HG02610 (cell line): ENCODE measurements at regions not wholly inside any gene's neighbourhood (a gene's known extent, or its start where the extent isn't known, plus 50 kb on each side); places are given as distances from the start of the nearest gene placed in this dataset.
"Not testable (repeated sequence)": the region's sequence is repeated elsewhere in the genome, so short reads cannot be mapped to it uniquely, and the experiment has no call there.

ENCODE experiments used
- ATAC-seq: cut with Tn5 transposase; IDR thresholded peaks from one replicate; pipeline ENCODE4 v1.9.1; 2021; ENCODE audit warnings: mild to moderate bottlenecking, moderate library complexity; ENCODE audit not compliant: unreplicated experiment

- no peak for ATAC-seq
Measured at GRCh38 chr2:75925331-75926024, 214.8 kb upstream of the GCFC2 start.

- no peak for ATAC-seq
Measured at GRCh38 chr2:75922191-75922590, 211.5 kb upstream of the GCFC2 start.

- no peak for ATAC-seq
Measured at GRCh38 chr2:75920859-75921551, 210.3 kb upstream of the GCFC2 start.

- ATAC-seq = no peak
Measured at GRCh38 chr2:75915851-75916634, 205.3 kb upstream of the GCFC2 start.

GRCh38 chr2:75896779-75897366 lies 186.2 kb upstream of the GCFC2 start:
- ATAC-seq = peak; percentile 90

- ATAC-seq = peak; percentile 74
Measured at GRCh38 chr2:75894170-75894569, 183.5 kb upstream of the GCFC2 start.

- peak; percentile 34 for ATAC-seq
Measured at GRCh38 chr2:75892490-75892889, 181.8 kb upstream of the GCFC2 start.

GRCh38 chr2:75882530-75882929 lies 171.8 kb upstream of the GCFC2 start:
- ATAC-seq = no peak

- ATAC-seq = not testable (repeated sequence)
Measured at GRCh38 chr2:75875606-75876005, 164.9 kb upstream of the GCFC2 start.

GRCh38 chr2:75871762-75872614 lies 161.3 kb upstream of the GCFC2 start:
- not testable (repeated sequence) for ATAC-seq

- peak; percentile 54 for ATAC-seq
Measured at GRCh38 chr2:75870651-75871137, 160.0 kb upstream of the GCFC2 start.

- no peak for ATAC-seq
Measured at GRCh38 chr2:75870133-75870532, 159.4 kb upstream of the GCFC2 start.

- ATAC-seq = no peak
Measured at GRCh38 chr2:75865702-75866101, 155.0 kb upstream of the GCFC2 start.

GRCh38 chr2:75865083-75865482 lies 154.4 kb upstream of the GCFC2 start:
- ATAC-seq = no peak

GRCh38 chr2:75862547-75862946 lies 151.8 kb upstream of the GCFC2 start:
- ATAC-seq = no peak

- ATAC-seq = no peak
Measured at GRCh38 chr2:75853436-75853835, 142.7 kb upstream of the GCFC2 start.

- no peak for ATAC-seq
Measured at GRCh38 chr2:75852639-75853038, 141.9 kb upstream of the GCFC2 start.

- no peak for ATAC-seq
Measured at GRCh38 chr2:75846683-75847190, 136.0 kb upstream of the GCFC2 start.

- ATAC-seq = peak; percentile 98
Measured at GRCh38 chr2:75844651-75845050, 133.9 kb upstream of the GCFC2 start.

- ATAC-seq = not testable (repeated sequence)
Measured at GRCh38 chr2:75834588-75834987, 123.9 kb upstream of the GCFC2 start.
